ENCODE measurements at regions not wholly inside any gene's neighbourhood (a gene's known extent, or its start where the extent isn't known, plus 50 kb on each side); places are given as distances from the start of the nearest gene placed in this dataset.

- Histone ChIP-seq H3K9me3 (replicated peaks; ENCODE audit: control insufficient read depth, insufficient read depth, low read length) (no peaks in the 10 kb centered on the region; the same call in 2 of the 3 replicates), H3K4me2 (ENCODE audit: control insufficient read depth, insufficient read depth) (no peak overlapping the region), H3K4me3 (no peak overlapping the region), H3K36me3 (ENCODE audit: control insufficient read depth in 2 of 2, insufficient read depth in 2 of 2, low read length in 1 of 2) (no peaks in the 10 kb centered on the region), H3K9ac (ENCODE audit: control insufficient read depth, insufficient read depth, low read length) (no peak overlapping the region), H3K27me3 (replicated peaks in 1 of 2; ENCODE audit: control insufficient read depth in 2 of 2, insufficient read depth in 2 of 2, low read length in 1 of 2) (no peaks in the 10 kb centered on the region), H4K20me1 (ENCODE audit: control insufficient read depth, insufficient read depth) (no peaks in the 10 kb centered on the region), H2AFZ (ENCODE audit: control insufficient read depth, low read depth, low read length) (no peak overlapping the region), H3K4me1 (ENCODE audit: control insufficient read depth, insufficient read depth, low read length) (no peaks in the 10 kb centered on the region), H3K27ac (ENCODE audit: control insufficient read depth, insufficient read depth) (no peak overlapping the region), H3K79me2 (ENCODE audit: control insufficient read depth, insufficient read depth, low read length) (no peaks in the 10 kb centered on the region)
- ATAC-seq (no peak), DNase-seq (ENCODE audit: low read depth, low spot score) (no peak), FAIRE-seq (no peak)
- no TSS peak for BruUV-seq (replicated peaks)
- intact Hi-C loops (cut with micrococcal nuclease; ENCODE audit: unreplicated experiment) (no loop called here), in situ Hi-C loops (cut with MboI) (no loop called here)
- ChIA-PET CTCF (no interaction called here), POLR2A (no interaction called here), SMC1A (ENCODE audit: uncharacterized antibody, unreplicated experiment) (no interaction called here), RAD21 (ENCODE audit: unreplicated experiment) (no interaction called here)
- 35% methylated on average over 3 of the region's 4 CpGs for WGBS (ENCODE audit: insufficient coverage, insufficient replicate concordance, low lambda C conversion rate, missing lambda C conversion rate)
- no peak for TF ChIP-seq YBX1 (IDR thresholded peaks at IDR 0.05)
- TF ChIP-seq SMAD5 (IDR thresholded peaks at IDR 0.05; ENCODE audit: low read depth): no peak
- TF ChIP-seq ATF2 (IDR thresholded peaks at IDR 0.05; ENCODE audit: low read length): no peak
- no peak for TF ChIP-seq GATAD2B (conservative IDR thresholded peaks at IDR 0.05; ENCODE audit: low read depth)
- TF ChIP-seq MTA3 (IDR thresholded peaks at IDR 0.05; ENCODE audit: borderline replicate concordance, low read length): no peak
- no peak for TF ChIP-seq SMC3 (IDR thresholded peaks at IDR 0.05; ENCODE audit: borderline replicate concordance, low read length)
- no peak for TF ChIP-seq MXI1 (IDR thresholded peaks at IDR 0.05; ENCODE audit: low read depth, low read length)
- TF ChIP-seq STAT3 (IDR thresholded peaks at IDR 0.05; ENCODE audit: low read depth, low read length): no peak
Measured at GRCh38 chr16:64346080-64346479, 775.8 kb downstream of the CDH11 start.

GRCh38 chr16:64345142-64345541 is 776.7 kb downstream of the CDH11 start:
- H3K4me1 ChIP-seq (ENCODE audit: control insufficient read depth, insufficient read depth, low read length): no peaks in the 10 kb centered on the region
- no peak overlapping the region for H3K4me3 ChIP-seq
- no TSS peak for BruUV-seq (replicated peaks)
- no peaks in the 10 kb centered on the region for H3K79me2 ChIP-seq (ENCODE audit: control insufficient read depth, insufficient read depth, low read length)
- H3K27me3 ChIP-seq (replicated peaks in 1 of 2; ENCODE audit: control insufficient read depth in 2 of 2, insufficient read depth in 2 of 2, low read length in 1 of 2): no peaks in the 10 kb centered on the region
- DNase-seq (ENCODE audit: low read depth, low spot score) (no peak), FAIRE-seq (no peak), ATAC-seq (no peak)
- intact Hi-C loops (cut with micrococcal nuclease; ENCODE audit: unreplicated experiment) (no loop called here), in situ Hi-C loops (cut with MboI) (no loop called here)
- WGBS (ENCODE audit: insufficient coverage, insufficient replicate concordance, low lambda C conversion rate, missing lambda C conversion rate): 63% methylated on average over 6 of the region's 6 CpGs
- no peaks in the 10 kb centered on the region for H4K20me1 ChIP-seq (ENCODE audit: control insufficient read depth, insufficient read depth)
- H3K36me3 ChIP-seq (ENCODE audit: control insufficient read depth in 2 of 2, insufficient read depth in 2 of 2, low read length in 1 of 2): no peaks in the 10 kb centered on the region
- POLR2A ChIA-PET: no interaction called here
- no peak overlapping the region for H3K9ac ChIP-seq (ENCODE audit: control insufficient read depth, insufficient read depth, low read length)
- no peak overlapping the region for H3K27ac ChIP-seq (ENCODE audit: control insufficient read depth, insufficient read depth)
- SMC1A ChIA-PET (ENCODE audit: uncharacterized antibody, unreplicated experiment): no interaction called here
- H3K4me2 ChIP-seq (ENCODE audit: control insufficient read depth, insufficient read depth): no peak overlapping the region
- no peaks in the 10 kb centered on the region; the same call in 2 of the 3 replicates for H3K9me3 ChIP-seq (replicated peaks; ENCODE audit: control insufficient read depth, insufficient read depth, low read length)
- CTCF ChIA-PET: no interaction called here
- no peak overlapping the region for H2AFZ ChIP-seq (ENCODE audit: control insufficient read depth, low read depth, low read length)
- RAD21 ChIA-PET (ENCODE audit: unreplicated experiment): no interaction called here
- TF ChIP-seq KAT2A (conservative IDR thresholded peaks at IDR 0.05; ENCODE audit: control insufficient read depth, low read depth, low read length): no peak
- no peak for TF ChIP-seq SIX5 (IDR thresholded peaks at IDR 0.05; ENCODE audit: low read depth, low read length, severe bottlenecking)
- no peak for TF ChIP-seq ZBED1 (IDR thresholded peaks at IDR 0.05; ENCODE audit: borderline replicate concordance)
- no peak for TF ChIP-seq SPI1 (IDR thresholded peaks at IDR 0.05; ENCODE audit: borderline replicate concordance, insufficient read depth, low read depth, low read length)
- TF ChIP-seq MEF2A (IDR thresholded peaks at IDR 0.05; ENCODE audit: insufficient read depth, low read depth, low read length): no peak
- no peak for TF ChIP-seq ZNF384 (IDR thresholded peaks at IDR 0.05; ENCODE audit: borderline replicate concordance, low read depth, low read length)
- no peak for TF ChIP-seq POLR2A (IDR thresholded peaks at IDR 0.05; ENCODE audit: low read depth, low read length)
- TF ChIP-seq ZNF274 (IDR thresholded peaks at IDR 0.05; ENCODE audit: insufficient read depth, insufficient read length): no peak
- TF ChIP-seq IRF5 (IDR thresholded peaks at IDR 0.05; ENCODE audit: borderline replicate concordance): no peak
- no peak for TF ChIP-seq CHD2 (IDR thresholded peaks at IDR 0.05; ENCODE audit: borderline replicate concordance, low read depth, low read length)
- TF ChIP-seq SREBF1 (IDR thresholded peaks at IDR 0.05; ENCODE audit: low read length): no peak
